H4 (cell line): ENCODE measurements at regions not wholly inside any gene's neighbourhood (a gene's known extent, or its start where the extent isn't known, plus 50 kb on each side); places are given as distances from the start of the nearest gene placed in this dataset.
A peak's percentile ranks its signal among the peaks of the same experiment; 100 is the strongest.

ENCODE experiments used
- DNase-seq: peaks from one replicate; pipeline ENCODE4 v3.0.0-alpha.2; 2015; ENCODE audit warnings: low spot score

DNA sequence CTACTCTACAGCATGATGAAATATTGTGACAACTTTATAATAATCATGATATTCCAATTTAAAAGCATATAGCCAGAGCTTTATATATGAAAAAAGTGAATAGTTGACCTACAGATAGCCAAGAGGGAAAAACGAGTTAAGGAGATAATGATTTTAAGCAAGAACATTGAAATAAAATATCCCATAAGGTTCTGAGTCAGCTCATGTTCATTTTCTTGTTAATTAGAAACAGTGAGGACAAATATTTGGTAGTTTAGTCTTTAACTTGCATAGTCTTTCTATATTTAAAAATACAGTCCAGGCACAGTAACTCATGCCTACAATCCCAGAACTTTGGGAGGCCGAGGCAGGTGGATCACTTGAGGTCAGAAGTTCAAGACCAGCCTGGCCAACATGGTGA lies 55.8 kb upstream of the CDH6 start:
- DNase-seq: no peak

GRCh38 chr5:31135542-31135941 lies 57.9 kb upstream of the CDH6 start:
- no peak for DNase-seq

DNA sequence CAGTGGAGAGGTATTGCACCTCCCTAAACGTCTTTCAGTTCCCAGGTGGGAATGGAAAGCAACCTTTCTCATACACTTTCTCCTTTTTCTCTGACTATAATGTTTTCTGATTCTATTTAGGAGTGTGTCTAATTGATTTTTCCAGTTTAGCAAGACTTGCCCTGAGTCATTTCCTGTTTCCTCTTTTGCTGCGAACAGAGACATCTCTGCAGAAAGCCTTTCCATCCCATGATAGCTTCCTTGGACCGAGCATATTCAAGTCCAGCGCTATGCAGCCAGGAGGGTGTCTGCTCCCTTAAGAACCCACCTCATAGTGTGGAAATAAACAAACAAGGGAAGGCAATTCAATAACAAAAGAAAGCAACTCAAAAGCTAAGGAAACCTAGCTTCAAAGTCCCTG lies 60.0 kb upstream of the CDH6 start:
- peak; percentile 73 for DNase-seq

GRCh38 chr5:31131381-31131891 lies 62.0 kb upstream of the CDH6 start:
- peak; percentile 25 for DNase-seq

- no peak for DNase-seq
Observed at GRCh38 chr5:31130676-31131075, 62.8 kb upstream of the CDH6 start.

GRCh38 chr5:31124651-31125305 lies 68.7 kb upstream of the CDH6 start:
- DNase-seq: no peak

GRCh38 chr5:31124026-31124425 lies 69.5 kb upstream of the CDH6 start:
- DNase-seq: peak; percentile 19

DNA sequence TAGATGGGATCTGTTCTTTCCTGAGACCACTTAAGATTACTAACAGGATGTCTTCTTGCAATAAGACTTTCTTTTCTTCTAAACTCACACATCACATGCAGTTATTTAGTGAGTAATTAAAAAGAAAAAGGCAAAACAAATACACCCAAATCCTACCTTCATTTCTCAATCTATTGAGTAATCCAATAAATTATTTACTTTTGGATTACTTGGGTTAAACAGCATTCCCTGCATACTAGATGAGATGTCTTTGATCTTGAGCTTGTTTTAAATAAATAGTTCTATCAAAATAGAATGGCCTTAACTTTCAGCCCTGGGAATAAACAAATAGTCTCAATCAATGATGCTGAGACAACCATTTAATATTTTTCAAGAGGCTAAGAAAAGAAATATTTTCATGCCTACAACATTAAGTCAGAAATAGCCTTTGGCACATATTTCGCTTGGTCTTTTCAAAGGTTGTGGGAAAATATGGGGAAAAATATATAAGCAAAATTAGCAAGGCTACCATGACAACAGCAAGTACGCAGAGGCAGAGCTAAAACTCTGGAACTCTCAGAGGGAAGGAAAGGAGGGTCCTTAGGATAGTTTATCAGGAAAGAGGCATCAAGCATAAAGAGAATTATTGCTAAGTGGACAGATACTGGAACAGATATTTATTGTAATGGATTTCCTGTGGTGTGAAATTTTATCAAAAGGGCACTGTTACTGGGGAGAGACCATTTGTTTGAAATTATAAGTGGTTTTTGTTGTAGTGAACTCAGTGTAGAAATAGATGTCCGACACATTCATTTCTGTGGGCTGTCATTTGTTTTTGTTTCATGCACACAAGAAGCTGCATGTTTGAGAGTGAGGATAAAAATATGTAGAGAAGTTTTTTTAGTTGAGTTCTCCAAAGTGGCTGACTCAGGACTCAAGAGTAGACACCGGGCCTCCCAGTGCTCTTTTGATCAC lies 70.2 kb upstream of the CDH6 start:
- no peak for DNase-seq

DNA sequence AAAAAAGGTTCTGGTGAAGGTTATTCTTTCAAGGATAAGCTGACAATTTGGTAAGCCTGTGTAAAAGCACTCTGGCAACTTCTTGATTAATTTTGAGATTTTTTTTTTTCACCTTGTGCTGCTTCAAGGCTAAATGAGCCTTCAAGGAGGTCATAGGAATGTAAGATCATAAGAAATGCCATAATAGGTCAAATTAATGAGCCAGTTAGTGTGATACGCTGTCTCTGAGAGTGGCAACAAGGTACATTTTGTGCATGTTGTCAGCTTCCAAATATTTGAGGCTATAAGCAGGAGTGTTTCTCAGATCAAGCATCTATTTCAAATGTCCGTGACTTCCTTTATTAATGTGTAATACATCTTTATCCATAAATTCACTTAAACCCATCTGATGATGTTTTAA lies 72.3 kb upstream of the CDH6 start:
- no peak for DNase-seq

- DNase-seq: no peak
Observed at GRCh38 chr5:31120642-31120948, 72.9 kb upstream of the CDH6 start.

DNA sequence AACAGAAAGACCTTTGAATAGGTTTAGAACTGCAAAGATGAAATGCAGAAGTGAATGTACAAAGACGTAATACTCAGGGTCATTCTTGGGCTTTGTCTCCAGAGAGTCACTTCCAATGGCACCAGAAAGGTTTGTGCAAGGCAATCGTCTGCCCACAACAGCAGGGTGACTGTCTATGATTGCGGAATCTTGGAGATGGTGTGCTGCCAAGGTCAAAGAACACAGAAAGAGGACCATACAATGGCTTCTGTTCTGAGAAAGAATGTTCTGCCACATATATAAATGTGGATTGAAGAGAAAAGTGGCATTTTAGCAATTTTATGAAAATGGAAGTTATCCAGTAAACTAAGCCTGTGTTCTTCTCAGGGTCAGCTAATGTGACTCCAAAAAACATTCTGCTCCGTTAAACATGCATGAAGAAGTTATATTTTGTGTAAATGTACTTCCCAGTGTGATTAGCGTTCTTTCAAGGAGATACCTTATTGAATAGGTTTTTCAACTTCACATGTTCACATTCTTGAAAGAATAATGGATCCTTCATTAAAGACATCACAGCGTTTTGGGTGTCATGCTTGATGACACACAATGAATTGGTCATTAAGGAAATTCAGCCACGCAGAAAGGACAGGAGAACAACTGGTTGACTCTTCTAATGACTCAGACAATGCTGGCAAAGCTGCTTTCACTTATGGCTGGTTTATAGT lies 73.4 kb upstream of the CDH6 start:
- DNase-seq: no peak

- no peak for DNase-seq
Observed at GRCh38 chr5:31116466-31117031, 76.9 kb upstream of the CDH6 start.

GRCh38 chr5:31114817-31115216 lies 78.7 kb upstream of the CDH6 start:
- DNase-seq: no peak

DNA sequence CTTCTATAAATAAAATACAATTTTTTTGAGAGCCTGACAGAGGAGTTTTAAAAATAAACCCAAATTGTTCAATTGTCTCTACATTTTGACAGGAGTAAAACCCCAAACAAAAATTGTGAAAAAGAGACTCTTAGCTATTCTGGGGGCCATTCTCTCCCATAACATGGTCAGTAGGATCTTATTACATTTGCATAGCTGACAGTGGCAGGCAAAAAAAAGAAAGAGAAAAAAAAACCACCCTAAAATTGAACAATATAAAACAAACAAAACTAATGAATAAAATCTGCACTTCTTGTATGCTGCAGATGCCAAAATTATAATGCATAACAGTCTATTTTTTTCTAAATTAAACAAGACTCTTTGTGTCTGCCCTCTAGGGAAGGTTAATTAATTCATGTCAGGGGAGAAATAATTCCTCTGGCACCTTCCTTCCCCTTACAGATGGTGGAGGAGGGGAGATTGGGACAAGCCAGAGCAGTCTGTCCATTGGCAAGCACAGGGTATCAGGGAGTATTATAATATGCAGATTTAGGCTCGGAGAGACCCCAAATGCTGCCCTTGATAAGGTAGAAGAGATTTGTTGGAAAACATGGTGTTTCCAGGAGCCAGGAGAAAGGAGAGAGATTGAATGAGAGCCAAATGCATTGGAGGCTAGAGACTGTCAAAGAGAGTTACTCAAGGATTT lies 79.7 kb upstream of the CDH6 start:
- no peak for DNase-seq

DNA sequence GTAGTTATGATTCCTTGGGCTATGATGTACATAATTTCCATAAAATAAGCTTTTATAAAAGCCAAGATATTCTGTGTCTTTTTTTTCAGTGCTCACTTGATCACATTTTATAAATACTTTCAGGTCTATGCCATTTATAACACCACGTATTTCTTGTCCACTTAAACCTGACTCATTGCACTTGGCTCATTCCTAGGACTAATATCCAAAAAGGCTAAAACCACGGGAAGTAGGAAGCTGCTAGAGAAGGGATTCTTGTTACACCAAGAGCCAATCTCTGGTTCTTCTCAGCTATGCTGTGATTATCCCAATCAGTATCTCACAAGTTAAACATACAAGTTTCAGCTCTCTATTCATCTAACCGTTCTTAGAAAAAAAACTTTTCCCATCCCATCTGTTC lies 80.4 kb upstream of the CDH6 start:
- DNase-seq: peak; percentile 70

DNA sequence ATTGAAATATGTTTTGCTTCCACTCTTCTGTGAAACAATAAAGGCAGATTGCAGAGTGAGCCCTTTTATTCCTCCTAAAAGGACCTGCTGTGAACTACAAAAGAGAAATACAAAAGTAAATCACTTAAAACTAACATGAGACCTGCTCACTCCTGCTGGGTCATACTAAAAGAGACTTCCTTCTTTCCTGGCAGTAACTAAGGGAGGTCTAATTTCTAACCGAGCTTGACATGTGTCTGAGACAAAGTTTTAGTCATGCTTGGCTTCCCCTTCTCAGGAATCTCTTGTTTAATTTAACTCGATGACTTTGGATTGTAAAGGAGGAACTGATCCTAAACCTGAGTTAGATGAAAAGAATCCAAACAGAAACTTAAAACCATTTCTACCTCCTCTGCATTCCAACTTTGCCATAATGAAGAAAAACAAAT lies 86.4 kb upstream of the CDH6 start:
- peak; percentile 57 for DNase-seq

GRCh38 chr5:31106691-31107090 lies 86.8 kb upstream of the CDH6 start:
- no peak for DNase-seq

DNA sequence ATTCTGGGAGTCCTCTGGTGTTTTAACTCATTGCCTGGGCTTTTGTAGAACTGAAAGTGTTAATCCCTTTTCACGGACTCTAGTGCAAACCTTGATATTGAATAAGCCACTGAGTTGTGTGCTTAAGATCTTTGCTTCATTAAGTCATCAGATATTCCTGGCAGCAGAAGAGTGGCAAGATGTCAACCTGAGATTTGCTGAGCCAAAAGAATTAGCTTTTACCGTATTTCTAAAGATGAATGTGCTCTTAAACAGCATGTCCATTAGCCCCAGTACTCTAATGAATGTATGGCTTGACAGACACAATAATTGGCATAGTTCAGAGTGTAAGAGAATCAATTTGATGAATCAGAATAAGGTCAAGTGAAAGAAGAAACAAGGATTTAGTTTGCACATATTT lies 87.2 kb upstream of the CDH6 start:
- no peak for DNase-seq

DNA sequence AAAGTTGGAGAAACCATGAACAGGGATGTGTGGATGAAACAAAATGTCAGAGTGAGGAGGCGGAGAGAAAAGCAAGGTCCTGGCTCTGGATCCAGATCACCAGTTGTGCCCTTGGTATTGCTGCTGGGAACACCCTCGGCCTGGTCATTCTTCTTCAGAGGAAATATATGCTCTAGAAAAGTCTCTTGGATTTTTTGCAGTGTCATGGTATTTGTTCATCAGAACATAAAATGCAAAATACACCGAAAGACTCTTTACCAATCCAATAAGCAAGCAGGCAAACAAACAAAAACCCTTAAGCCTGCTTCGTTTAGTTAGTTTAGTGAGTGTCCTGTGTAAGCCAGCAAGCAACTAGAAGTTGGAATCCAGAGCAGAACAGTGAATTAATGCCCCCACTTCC lies 88.7 kb upstream of the CDH6 start:
- DNase-seq: no peak

GRCh38 chr5:31100781-31101310 lies 92.6 kb upstream of the CDH6 start:
- no peak for DNase-seq

GRCh38 chr5:31100047-31100575 lies 93.4 kb upstream of the CDH6 start:
- no peak for DNase-seq
